Prostate gland (tissue), 2 donors: ENCODE measurements at regions not wholly inside any gene's neighbourhood (a gene's known extent, or its start where the extent isn't known, plus 50 kb on each side); places are given as distances from the start of the nearest gene placed in this dataset.

Experiments used
- POLR2A ChIP-seq: fragments of 450-650 bp; IDR thresholded peaks from one replicate; pipeline ENCODE4 v1.6.1; 2016; ENCODE audit warnings: antibody characterized with exemption, mild to moderate bottlenecking
- TF ChIP-seq, protein P1 (sequence below), 4 experiments: fragments of 200-600 bp in 2 of 4; fragments of 450-650 bp in 2 of 4; sonication (generic) in 2 of 4; IDR thresholded peaks; 1 replicate in 3 of 4; 2 replicates in 1 of 4; pipeline ENCODE4 v1.5.1; 2016 to 2019; ENCODE audit warnings: antibody characterized with exemption in 4 of 4, mild to moderate bottlenecking in 2 of 4, moderate library complexity in 2 of 4

DNA sequence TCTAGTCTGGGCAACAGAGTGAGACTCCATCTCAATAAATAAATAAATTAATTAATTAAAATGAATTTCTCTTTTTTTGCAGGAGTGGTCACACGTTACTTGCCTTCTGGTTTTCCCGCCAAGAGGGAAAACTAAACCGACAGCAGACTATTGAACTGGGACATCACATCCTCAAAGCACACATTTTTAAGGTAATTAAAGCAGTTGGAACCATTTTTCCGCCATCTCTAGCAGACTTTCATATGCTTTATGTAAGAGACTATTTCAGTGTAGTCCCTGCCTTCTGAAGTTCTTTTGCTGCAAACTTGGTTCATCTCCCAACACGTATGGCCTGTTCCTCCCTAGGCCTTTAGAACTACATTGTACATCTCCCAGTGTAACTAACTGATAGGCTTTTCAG, 66.5 kb downstream of the CYB561 start:
- TF ChIP-seq, protein P1, sequence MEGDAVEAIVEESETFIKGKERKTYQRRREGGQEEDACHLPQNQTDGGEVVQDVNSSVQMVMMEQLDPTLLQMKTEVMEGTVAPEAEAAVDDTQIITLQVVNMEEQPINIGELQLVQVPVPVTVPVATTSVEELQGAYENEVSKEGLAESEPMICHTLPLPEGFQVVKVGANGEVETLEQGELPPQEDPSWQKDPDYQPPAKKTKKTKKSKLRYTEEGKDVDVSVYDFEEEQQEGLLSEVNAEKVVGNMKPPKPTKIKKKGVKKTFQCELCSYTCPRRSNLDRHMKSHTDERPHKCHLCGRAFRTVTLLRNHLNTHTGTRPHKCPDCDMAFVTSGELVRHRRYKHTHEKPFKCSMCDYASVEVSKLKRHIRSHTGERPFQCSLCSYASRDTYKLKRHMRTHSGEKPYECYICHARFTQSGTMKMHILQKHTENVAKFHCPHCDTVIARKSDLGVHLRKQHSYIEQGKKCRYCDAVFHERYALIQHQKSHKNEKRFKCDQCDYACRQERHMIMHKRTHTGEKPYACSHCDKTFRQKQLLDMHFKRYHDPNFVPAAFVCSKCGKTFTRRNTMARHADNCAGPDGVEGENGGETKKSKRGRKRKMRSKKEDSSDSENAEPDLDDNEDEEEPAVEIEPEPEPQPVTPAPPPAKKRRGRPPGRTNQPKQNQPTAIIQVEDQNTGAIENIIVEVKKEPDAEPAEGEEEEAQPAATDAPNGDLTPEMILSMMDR (IDR thresholded peaks at IDR 0.05), result no peak
- TF ChIP-seq POLR2A, result no peak
